ENCODE measurements at regions not wholly inside any gene's neighbourhood (a gene's known extent, or its start where the extent isn't known, plus 50 kb on each side); places are given as distances from the start of the nearest gene placed in this dataset.

GRCh38 chr2:53381271-53381670 is 386.3 kb upstream of the CHAC2 start:
- Histone ChIP-seq H3K4me3 (ENCODE audit: low read depth, low read length) (no peak overlapping the region), H3K27ac (ENCODE audit: extremely low read depth, low read depth, low read length) (no peak overlapping the region), H3K36me3 (ENCODE audit: control insufficient read depth in 2 of 2, insufficient read depth in 1 of 2, low read length in 2 of 2) (no peaks in the 10 kb centered on the region), H3K4me1 (ENCODE audit: control insufficient read depth, insufficient read depth, low read length) (no peaks in the 10 kb centered on the region), H3K9me3 (ENCODE audit: control insufficient read depth, insufficient read depth, low read depth, low read length) (no peaks in the 10 kb centered on the region)
- ChIA-PET POLR2A (no interaction called here), CTCF (no interaction called here)
- TF ChIP-seq ZNF292 (tag by site-specific recombination; IDR thresholded peaks at IDR 0.05; ENCODE audit: borderline replicate concordance, low read depth) (no peak), OSR2 (tag by site-specific recombination; IDR thresholded peaks at IDR 0.05) (no peak), ZNF138 (tag by site-specific recombination; IDR thresholded peaks at IDR 0.05; ENCODE audit: borderline replicate concordance) (no peak), ZNF169 (tag by site-specific recombination; IDR thresholded peaks at IDR 0.05) (no peak), ZIC2 (tag by site-specific recombination; IDR thresholded peaks at IDR 0.05) (no peak), ZSCAN18 (tag by site-specific recombination; IDR thresholded peaks at IDR 0.05) (no peak), ZNF777 (tag by site-specific recombination; IDR thresholded peaks at IDR 0.05; ENCODE audit: borderline replicate concordance) (no peak), ZFP41 (tag by site-specific recombination; IDR thresholded peaks at IDR 0.05; ENCODE audit: borderline replicate concordance) (no peak), ZNF623 (tag by site-specific recombination; IDR thresholded peaks at IDR 0.05) (no peak), ZNF155 (tag by site-specific recombination; IDR thresholded peaks at IDR 0.05) (no peak), ZFP69B (tag by site-specific recombination; IDR thresholded peaks at IDR 0.05) (no peak), ZNF776 (tag by site-specific recombination; IDR thresholded peaks at IDR 0.05; ENCODE audit: borderline replicate concordance) (no peak), ZSCAN23 (tag by site-specific recombination; IDR thresholded peaks at IDR 0.05) (no peak), ZFHX2 (tag by site-specific recombination; conservative IDR thresholded peaks at IDR 0.05) (no peak), GLI2 (tag by site-specific recombination; IDR thresholded peaks at IDR 0.05; ENCODE audit: borderline replicate concordance, low read depth) (no peak), SP2 (tag by site-specific recombination; IDR thresholded peaks at IDR 0.05) (no peak), ZSCAN16 (tag by site-specific recombination; IDR thresholded peaks at IDR 0.05) (no peak), ZNF664 (tag by site-specific recombination; IDR thresholded peaks at IDR 0.05) (no peak)
- TF ChIP-seq, protein P1, sequence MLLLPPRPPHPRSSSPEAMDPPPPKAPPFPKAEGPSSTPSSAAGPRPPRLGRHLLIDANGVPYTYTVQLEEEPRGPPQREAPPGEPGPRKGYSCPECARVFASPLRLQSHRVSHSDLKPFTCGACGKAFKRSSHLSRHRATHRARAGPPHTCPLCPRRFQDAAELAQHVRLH (tag by site-specific recombination; IDR thresholded peaks at IDR 0.05): no peak

DNA sequence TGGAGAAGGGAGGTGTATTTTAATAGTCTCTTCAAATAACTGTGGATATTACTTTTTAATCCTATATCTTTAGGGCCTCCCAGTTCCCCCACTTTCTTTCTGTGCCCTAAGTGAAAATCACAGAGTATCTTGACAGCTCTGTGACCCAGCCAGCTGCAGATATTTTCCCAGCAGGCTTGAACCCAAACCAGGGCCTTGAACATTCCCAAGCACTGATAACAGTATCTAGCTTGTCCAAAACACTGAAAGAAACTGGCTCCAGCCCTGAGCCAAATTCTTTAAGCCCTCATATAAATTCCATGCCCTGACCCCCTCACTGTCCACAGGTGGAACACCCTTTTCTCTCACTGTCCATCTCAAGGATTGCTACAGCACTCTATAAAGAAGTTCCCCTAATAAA is 388.1 kb upstream of the CHAC2 start:
- ChIA-PET POLR2A (no interaction called here), CTCF (no interaction called here)
- no peaks in the 10 kb centered on the region for H3K4me1 ChIP-seq (ENCODE audit: control insufficient read depth, insufficient read depth, low read length)
- TF ChIP-seq ZNF510 (tag by site-specific recombination; IDR thresholded peaks at IDR 0.05; ENCODE audit: insufficient replicate concordance) (no peak), ZNF514 (tag by site-specific recombination; IDR thresholded peaks at IDR 0.05) (no peak), ZSCAN30 (tag by site-specific recombination; IDR thresholded peaks at IDR 0.05) (no peak), ZNF366 (tag by site-specific recombination; conservative IDR thresholded peaks at IDR 0.05) (no peak), CTCF (tag by site-specific recombination; IDR thresholded peaks at IDR 0.05) (no peak), ZNF133 (tag by site-specific recombination; IDR thresholded peaks at IDR 0.05) (no peak)
- H3K9me3 ChIP-seq (ENCODE audit: control insufficient read depth, insufficient read depth, low read depth, low read length): no peaks in the 10 kb centered on the region
- no peak overlapping the region for H3K4me3 ChIP-seq (ENCODE audit: low read depth, low read length)
- no peak overlapping the region for H3K27ac ChIP-seq (ENCODE audit: extremely low read depth, low read depth, low read length)
- no peaks in the 10 kb centered on the region for H3K36me3 ChIP-seq (ENCODE audit: control insufficient read depth in 2 of 2, insufficient read depth in 1 of 2, low read length in 2 of 2)
